ENCODE measurements at regions not wholly inside any gene's neighbourhood (a gene's known extent, or its start where the extent isn't known, plus 50 kb on each side); places are given as distances from the start of the nearest gene placed in this dataset.
A peak's percentile ranks its signal among the peaks of the same experiment; 100 is the strongest.

DNA sequence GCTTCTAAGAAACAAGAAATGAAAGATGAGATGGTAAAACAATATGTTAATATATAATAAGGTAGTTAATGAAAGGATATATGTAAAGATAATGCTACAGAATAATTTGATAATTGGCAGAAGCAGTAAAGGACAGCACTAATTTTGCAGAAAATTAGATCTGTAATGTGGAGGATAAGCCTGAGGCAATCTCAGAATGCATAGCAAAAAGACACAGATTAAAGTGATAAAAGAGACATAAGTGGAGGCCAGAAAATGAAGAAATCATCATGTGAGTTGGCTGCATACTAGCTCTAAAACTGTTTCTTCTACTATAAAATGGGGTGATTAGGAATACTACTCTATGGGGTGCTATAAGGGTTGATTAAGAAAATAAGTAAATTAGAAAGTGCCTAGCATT, 225.9 kb downstream of the SEC61B start:
- DNase-seq: no peak

DNA sequence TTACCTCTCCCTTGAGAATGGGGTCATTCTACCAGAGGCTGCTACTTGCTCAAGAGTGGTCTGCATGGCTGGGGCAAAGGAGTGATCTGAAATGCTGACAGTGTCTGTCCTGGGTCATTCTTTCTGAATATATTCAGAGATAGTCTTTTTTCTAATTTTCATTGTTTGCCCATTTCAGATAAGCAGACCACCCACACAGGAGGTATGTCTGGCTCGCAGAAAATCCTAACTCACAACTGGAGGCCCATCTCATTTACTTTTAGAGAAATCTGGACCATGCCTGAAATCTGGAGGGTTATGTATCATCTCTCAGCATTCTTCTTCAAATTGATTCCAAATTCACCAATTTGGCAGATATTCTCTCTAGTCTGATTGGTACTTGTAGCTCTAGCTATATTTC, 227.6 kb downstream of the SEC61B start:
- no peak for DNase-seq

DNA sequence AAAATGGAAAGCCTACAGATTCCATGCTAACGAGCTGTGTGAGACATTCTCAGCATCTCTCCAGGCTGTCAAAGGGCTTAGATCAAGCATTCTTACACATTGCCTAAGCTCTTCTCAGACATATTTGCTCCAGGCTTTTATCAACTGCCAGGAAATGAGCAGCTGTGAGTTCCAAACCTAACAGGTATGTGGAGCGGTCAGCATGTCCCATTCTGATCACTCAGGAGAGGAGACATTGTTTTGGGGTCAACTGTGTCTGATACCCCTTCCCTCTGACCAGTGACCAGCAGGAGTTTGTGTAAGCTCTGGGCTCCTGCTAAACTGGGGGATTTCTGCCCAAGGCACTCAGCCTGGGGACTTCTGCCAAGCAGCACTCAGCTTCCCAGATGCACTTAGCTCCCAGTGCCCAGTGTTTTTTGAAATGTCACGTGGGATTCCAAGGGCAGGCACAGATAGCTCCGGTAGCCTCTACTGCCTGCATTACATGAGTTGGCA, 229.1 kb downstream of the SEC61B start:
- no peak for DNase-seq

DNA sequence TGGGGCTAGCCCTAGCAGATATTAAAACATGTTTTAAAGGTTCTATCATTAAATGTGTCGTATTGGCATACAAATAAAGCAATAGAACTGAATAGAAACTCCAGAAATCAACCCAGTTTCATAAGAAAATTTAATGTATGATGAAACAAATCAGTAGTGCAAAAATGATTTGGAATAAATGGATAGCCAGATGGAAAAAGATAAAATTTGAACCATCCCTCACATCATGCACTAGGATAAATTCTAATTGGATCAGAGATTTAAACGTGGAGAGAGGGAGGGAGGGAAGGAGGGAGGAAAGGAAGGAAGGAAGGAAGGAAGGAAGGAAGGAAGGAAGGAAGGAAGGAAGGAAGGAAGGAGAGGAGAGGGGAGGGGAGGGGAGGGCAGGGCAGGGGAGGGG, 235.3 kb downstream of the SEC61B start:
- DNase-seq: no peak

DNA sequence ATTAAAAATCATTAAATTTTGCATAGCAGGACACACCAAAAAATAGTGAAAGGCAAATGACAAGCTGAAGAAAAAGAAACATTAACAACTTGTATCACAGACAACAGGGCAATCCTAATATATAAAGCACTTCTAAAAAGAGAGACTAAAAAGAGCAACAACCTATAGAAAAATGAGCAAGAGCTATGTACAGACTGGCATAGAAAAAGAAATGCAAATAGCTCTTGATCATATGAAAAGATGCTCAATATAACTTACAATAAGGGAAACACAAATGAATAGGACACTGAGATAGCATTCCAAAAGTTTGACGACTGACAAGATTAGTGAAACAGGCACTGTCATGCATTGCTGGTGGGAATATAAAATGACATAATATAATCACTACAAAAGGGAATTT, 235.9 kb downstream of the SEC61B start:
- no peak for DNase-seq

DNA sequence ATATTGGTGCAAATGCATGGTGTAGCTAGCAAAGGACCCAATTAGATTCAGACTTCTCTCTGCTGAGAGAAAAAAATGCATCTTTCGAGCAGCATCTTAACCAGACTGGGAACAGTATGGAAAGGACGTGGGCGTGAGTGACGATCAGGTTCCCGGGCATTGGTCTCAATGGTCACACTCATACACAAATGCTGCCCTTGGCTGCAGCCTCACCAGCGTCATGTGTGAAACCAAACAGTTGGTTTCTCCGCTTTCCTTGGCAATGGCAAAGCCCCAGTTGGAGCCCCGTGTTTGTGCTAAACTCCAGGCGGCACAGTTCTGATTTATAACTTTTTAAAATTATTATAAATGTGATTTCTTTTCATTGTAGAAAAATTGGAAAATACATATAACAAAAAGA, 237.8 kb downstream of the SEC61B start:
- DNase-seq: no peak

DNA sequence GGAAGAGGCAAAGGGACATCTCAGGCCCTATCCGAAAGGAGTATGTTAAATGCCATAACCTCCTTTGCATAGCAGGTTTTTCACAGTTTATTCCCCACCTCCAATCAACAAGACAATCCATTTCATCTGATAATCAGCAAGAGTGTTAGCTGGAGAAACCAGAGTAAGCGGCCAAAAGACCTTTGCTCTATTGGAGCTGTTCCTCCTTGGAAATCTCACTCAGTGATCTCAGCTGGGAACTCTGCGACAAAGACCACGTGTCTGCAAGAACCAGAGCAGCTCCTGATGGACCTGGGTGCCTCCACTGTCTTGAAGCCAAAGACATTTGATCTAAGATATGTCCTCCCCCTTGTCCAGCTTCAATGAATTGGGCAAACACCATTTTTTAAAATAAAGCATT, 241.0 kb downstream of the SEC61B start:
- DNase-seq: no peak

DNA sequence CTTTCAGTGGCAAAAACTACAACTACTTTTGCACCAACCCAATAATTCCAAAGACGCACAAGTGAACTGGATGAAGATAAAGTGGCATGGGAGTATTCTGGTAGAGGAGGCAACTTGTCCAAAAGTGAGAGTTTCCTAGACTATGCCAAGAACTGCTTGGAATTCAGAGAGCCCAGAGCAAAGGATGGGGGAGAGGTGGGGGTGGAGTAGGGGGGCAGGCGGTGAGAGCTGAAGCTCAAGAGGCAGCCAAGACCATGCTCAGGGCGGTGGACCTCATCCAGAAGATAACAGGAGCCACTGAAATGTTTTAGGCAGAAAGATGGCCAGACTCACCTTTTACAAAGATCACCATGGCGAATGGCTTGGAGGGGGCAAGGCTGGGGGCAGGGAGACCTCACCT, 242.5 kb downstream of the SEC61B start:
- no peak for DNase-seq

DNA sequence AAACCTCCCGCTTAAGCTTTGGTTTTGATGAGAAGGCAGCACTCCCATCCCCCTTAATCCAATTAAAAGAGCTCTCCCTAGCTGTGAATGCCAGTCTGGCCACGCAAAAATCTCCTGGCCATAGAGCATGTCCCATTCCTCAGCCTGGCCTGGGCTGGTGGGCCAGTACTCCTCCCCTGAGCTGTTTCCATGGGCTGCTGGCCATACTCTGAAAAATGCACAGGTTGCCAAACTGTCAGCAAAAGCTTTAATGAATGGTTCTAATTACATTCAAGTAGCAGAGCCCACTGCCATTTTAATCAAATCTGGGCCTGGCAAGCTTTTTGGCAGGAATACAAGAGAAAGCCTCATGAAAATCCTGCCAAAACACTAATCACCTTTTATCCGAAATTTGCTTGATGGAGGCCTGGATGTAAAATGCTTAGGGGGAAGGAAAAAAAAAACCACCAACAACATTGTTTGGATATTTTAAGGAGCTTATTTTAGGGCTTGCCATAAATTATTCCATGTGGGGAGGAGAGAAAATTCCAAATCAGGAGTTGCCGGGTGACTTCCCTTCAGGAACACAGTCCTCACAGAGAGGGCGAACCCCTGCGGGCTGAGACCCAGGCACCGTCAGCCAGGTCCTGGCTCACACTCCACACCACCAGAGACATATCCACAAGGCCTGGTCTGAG, 243.3 kb downstream of the SEC61B start:
- DNase-seq: no peak

DNA sequence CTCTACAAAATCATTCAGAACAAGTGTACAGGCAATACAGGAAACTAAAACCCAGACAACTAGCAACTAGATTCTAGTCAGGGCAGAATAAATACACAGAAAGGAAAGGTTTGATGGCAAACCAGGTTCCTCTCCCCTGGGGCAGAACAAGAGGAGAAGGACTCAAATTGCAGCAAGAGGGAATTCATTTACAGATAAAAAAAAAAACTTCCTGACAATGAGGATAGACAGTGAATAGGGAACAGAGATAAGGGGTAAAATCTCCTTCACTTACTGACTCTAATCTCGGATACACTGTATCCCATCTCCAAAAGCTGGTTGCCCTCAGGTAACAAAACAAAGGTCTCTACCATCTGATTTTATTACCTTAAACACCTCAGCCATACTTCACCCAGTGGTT, 244.0 kb downstream of the SEC61B start:
- DNase-seq: no peak

DNA sequence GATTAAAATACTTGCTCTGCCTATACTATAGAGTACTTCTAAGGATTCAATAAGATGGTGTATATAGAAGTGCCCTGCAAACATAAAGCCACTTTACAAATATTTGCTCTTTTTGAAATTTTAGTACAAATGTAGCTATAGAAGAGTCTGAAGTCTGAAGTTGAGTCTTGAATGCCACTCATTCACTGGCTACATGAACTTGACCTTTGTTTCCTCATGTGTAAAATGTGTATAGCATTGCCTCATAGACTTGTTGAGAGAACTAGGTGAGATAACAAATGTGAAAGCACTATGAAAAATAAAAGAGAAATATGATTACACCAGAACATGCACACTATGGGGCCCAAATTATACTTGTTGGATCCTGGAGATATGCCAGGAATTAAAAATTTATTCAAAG, 244.7 kb downstream of the SEC61B start:
- DNase-seq: peak; percentile 3

DNA sequence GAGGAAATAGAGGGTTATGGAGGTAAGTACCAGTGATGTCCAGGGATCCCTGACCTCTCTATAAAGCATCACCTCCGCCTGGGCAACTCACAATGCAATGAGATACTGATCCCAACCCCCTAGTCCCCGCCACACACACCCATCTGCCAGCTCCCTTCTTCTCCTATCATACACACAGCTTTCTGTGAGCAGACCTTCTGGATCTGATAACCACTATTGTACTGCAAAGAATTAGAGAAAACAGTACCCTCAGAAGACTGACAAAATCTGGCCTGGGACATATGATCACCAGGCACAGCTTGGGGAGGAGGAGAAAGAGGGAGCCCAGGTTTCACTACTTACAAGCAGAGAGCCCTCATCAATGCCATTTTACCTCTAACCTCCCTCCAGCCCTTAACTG, 249.0 kb downstream of the SEC61B start:
- no peak for DNase-seq

DNA sequence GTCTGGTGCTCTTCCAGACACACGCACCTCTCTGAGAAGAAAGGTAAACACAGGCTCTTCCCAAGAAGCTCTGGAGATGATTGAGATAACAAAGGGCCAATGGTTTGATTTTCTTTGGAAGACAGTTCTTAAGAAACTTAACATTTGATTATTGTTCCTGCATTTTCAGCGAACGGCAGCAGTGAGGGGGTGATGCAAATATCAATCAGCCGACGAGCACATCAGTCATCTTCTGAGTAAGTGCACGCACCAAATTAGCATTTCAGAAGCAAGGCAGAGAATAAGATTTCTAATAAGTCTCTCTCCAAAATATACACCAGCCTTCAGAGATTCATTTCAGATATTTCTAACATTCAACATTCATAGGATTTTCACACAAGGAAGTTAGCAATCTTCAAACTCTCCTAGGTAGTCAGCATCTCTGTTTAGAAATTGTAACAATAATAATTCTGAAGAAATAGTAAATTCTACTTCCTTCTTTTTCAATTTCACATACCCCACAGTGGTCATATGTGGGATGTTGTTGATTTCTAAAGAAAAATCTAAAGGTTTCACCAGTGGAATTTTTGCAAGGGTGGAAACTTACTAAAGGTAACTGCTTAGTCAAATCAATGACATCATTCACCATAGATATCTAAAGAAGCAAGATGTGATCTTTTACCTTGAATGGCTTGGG, 250.3 kb downstream of the SEC61B start:
- no peak for DNase-seq

DNA sequence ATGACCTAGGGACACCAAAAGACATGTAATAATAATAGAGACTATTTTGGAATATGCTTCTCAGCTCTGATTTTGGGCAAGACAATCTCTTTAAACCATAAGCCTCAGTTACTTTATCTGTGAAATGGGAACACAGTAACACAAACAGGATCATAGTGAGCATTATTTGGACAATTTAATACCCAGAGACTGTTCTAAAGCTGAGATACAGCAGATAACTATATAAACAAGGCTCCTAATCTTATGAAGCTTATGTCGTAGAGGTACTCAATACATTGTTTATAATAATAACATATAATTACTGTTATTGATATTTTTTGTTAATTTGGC, 250.8 kb downstream of the SEC61B start:
- no peak for DNase-seq

DNA sequence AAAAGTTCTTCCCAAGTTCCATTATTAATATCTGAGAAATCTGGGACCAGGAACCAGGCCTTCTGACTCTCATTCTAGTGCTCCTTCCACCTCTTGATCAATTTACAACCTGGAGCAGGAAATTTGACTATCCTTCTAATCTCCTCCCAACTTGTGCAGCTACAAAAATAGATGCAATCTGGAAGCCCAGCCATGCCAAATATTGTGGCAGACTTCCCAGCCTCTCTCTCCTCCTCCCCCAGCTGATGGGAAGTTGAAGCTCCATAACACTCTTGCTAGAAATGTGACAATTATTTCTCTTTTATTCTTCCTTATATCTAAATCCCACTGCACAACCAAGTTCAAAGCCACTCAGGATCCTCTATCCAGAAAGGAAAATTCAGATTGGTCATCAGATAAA, 252.1 kb downstream of the SEC61B start:
- DNase-seq: no peak

DNA sequence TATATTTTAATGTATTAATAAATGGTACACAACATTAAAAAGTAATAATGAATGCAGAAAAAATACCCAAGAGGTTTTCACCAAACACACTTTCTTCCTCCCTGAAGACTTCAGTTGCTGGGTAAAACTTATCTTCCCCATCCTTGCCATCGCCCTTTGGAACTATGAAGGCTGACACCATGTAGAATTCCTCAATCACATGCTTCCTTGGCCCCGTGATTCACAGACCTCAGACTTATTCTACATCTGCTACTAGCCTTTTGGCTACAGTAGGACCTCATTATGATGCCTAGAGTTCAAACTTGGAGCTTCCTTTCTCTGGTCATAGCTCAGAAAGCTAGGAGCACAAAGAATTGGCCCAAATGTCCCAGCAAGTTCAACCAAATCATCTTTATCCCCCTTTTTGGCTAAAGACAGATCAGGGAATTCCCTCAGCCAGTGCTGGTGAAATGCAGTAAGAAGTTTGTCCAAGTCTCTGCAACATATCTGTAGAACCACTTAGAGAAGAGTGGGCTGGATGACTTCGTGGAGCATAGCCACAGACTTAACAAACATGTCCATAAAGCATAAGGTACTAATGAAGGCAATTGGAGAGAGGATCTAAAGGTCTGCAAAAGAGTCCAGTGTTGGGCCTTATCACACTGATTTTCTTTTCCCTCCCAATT, 253.5 kb downstream of the SEC61B start:
- DNase-seq: no peak

DNA sequence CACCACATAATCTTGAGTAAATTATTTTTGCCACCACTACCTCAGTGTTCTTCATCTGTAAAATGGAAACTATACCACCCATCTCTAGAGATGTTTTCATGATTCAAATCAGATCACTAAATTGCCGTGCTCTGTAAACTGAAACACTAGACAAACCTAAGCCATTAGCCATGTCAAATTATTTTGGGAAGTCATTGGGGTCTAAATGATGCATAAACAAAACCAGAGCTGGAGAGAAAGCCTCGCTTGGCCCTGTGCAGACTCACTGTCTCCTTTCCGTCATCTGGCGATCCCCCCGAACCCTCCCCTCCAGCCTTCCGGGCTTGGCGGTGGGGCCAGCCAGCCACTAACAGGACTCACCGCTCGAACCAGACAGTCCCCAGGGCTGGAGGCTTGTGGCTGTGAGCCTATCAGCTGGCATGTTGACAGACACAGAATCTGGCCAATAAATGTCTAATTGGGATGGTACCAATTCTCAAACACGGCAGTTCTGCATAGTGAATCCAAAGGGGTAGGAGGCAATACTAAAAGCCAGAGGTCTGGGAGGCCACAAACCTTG, 256.5 kb downstream of the SEC61B start:
- no peak for DNase-seq

DNA sequence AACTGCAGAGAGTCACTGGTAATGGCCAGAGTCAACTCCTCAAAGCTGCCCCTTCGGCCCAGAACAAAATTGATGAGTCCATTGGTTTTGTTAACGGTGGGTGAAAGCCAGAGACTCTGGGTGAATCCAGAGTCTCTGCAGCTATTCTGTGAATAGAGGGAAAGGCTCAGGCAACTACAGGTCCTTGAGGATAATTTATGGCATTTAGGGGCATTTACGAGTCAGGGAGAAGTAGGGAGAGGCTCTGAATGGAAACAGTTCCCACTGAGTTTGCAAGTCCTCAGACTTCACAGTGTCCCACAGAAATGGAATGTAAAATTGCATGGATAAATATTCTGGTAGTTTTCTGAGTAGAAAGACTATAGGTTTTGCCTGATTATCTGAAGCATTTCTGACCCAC, 257.8 kb downstream of the SEC61B start:
- no peak for DNase-seq

DNA sequence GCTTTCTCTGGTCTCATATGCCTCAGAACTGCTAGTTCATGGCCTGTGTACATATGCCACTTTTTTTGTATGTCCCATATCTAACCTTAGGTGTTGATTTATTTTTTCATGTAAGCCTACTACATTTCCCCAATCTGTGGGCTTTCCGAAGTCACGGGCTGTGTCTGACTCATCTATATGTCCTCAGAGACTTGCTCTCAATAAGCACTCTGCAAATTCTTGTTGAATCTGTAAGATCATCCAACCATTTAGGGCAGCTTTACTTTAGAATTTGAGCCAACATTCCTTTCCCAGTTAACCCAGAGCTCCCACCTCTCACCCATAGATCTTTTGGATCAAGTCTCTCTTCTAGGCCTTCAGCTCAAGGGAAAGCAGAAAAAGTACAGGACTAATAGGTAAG, 263.4 kb downstream of the SEC61B start:
- no peak for DNase-seq

DNA sequence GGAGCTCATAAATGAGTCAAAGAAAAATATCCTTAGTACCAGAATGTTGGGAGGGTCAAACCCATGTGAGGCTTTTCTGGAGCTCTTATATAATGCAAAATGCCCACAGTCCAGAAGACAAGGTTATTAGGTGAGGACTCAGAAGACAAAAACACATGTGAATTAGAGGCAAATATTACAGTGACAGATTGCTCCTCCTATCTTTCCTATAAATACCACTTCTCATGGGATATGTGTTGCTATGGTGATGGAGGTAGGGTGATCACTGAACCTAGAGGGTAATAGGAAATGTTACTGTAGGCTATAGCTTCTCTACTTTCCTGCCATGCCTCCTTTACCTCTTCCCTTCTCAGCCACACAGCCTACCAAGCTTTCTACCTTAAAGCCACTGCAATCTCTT, 264.6 kb downstream of the SEC61B start:
- no peak for DNase-seq

DNA sequence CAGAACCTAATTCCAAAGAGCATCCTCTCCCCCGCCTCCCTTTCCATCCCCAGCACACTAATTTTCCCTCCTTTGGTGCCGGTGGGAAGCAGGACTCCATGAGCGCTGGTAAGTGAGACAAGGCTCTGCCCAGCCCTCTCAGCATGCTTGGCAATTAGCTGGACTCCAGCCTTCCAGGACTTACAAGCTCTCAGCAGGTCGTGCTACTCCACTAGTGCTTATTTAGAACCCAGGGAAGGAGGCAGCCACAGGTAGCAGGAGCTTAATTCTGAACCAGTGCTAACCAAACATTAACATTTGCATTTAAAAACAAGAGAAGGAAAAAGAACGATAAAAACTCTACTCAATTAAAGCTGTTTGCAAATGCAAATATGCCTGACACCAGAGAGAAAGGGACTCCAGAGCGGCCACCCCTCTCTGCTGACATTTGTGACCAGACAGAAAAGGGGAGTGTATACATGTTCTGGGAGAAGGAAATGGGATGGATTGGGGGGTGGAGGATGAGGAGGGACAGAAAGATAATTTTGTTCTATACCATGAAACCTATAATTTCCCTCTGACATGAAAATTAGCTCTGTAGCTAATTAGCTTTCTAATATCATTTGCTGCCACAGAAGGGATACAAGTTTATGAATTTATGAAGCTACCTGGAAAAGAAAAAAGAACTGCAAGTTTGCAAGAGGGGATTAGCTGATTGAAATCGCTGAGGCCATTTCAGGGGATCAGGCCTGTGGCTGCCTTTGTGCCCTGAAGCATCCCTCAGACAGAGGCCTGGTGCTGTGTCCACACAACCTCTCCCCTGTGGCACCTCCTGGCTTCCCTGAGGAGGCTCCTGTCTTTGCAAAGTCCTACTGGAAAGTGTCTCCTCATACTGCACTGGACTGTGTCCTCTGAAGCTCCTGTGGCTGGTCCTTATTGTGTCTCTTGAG, 266.3 kb downstream of the SEC61B start:
- no peak for DNase-seq

DNA sequence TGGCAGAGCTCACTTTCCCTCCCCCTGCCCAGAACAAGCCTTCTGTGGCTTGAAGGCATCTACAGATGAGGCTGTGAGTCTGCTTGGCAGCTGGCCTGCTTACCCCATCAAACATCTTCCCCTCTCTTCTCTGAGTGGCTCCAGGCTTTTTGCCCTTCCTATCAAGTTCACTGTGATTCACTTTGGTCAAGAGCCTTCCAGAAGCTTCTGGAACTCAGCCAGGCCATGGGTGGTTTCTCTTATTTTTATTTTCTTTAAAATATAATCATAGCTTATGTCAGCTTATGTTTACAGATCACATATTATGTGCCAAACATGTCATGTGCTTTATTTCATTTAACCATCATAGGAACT, 267.0 kb downstream of the SEC61B start:
- DNase-seq: no peak

DNA sequence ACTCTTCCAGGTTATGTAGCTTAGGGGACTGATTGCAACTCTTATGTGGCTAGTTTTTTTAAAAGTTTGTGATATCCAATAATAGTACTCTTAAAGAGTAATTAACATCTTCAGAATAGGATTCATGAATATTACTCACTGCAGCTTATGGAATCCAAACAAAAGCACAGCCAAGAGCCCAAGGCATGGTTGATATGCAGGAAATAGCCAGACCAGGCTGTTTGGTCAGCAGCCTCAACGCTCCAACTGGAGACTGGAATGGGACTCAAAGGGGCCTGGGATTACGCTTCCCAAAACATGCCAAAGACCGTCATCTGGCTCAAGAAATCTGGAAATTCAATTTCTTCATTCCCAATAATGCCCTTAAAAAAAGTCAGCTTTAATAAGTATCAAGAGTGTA, 268.6 kb downstream of the SEC61B start:
- DNase-seq: no peak

Measured in OCI-M1 (cell line).